ENCODE measurements at regions not wholly inside any gene's neighbourhood (a gene's known extent, or its start where the extent isn't known, plus 50 kb on each side); places are given as distances from the start of the nearest gene placed in this dataset.

DNA sequence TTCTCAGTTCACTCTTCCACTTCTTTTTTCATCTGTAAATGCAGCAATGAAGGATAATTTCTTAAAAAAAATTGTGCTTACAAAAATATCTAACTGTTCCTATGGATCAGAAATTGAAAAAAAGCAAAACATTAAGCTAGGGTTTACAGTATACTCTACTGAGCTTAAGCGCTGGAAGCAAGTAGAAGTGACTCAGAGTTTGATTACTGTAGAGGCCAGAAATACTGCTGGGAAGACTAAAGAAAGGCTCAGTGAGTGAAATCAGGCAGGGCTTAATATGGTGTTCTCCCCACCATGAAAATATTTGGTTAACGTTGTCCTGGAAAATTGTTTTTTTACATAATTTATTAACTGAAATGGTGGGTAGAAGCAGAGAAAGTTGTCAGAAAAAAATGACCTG lies 1061.8 kb upstream of the GRIA3 start:
- Histone ChIP-seq H3K36me3 (ENCODE audit: control insufficient read depth in 4 of 4, insufficient read depth in 3 of 4, low read depth in 1 of 4, low read length in 3 of 4) (no peaks in the 10 kb centered on the region), H3K27ac (ENCODE audit: low read depth in 1 of 2, low read length in 2 of 2) (no peak overlapping the region), H3K4me1 (ENCODE audit: control insufficient read depth in 4 of 4, insufficient read depth in 4 of 4, low read length in 3 of 4) (no peaks in the 10 kb centered on the region), H3K9me3 (ENCODE audit: control insufficient read depth in 4 of 4, low read length in 3 of 4) (no peaks in the 10 kb centered on the region), H3K27me3 (ENCODE audit: control insufficient read depth in 4 of 4, insufficient read depth in 4 of 4, low read length in 3 of 4) (no peaks in the 10 kb centered on the region), H3K9ac (ENCODE audit: low read depth in 1 of 2, low read length in 2 of 2) (no peak overlapping the region), H3K4me3 (ENCODE audit: low read depth in 1 of 3, low read length in 3 of 3) (no peak overlapping the region)
- no peak for TF ChIP-seq RXRA (IDR thresholded peaks at IDR 0.05)
- TF ChIP-seq FOXA1 (IDR thresholded peaks at IDR 0.05), result no peak
- no peak for TF ChIP-seq YY1 (IDR thresholded peaks at IDR 0.05)
- TF ChIP-seq HNF4G (IDR thresholded peaks at IDR 0.05), result no peak
- no peak for TF ChIP-seq GABPA (IDR thresholded peaks at IDR 0.05 in 1 of 2, conservative IDR thresholded peaks at IDR 0.05 in 1 of 2)
- no peak for TF ChIP-seq EGR1 (IDR thresholded peaks at IDR 0.05; ENCODE audit: low read depth in 2 of 2)
- TF ChIP-seq NR2F2 (IDR thresholded peaks at IDR 0.05), result no peak
- TF ChIP-seq RAD21 (IDR thresholded peaks at IDR 0.05), result no peak
- TF ChIP-seq JUND (IDR thresholded peaks at IDR 0.05), result no peak
- TF ChIP-seq FOXA2 (IDR thresholded peaks at IDR 0.05), result no peak
- TF ChIP-seq, protein P1, sequence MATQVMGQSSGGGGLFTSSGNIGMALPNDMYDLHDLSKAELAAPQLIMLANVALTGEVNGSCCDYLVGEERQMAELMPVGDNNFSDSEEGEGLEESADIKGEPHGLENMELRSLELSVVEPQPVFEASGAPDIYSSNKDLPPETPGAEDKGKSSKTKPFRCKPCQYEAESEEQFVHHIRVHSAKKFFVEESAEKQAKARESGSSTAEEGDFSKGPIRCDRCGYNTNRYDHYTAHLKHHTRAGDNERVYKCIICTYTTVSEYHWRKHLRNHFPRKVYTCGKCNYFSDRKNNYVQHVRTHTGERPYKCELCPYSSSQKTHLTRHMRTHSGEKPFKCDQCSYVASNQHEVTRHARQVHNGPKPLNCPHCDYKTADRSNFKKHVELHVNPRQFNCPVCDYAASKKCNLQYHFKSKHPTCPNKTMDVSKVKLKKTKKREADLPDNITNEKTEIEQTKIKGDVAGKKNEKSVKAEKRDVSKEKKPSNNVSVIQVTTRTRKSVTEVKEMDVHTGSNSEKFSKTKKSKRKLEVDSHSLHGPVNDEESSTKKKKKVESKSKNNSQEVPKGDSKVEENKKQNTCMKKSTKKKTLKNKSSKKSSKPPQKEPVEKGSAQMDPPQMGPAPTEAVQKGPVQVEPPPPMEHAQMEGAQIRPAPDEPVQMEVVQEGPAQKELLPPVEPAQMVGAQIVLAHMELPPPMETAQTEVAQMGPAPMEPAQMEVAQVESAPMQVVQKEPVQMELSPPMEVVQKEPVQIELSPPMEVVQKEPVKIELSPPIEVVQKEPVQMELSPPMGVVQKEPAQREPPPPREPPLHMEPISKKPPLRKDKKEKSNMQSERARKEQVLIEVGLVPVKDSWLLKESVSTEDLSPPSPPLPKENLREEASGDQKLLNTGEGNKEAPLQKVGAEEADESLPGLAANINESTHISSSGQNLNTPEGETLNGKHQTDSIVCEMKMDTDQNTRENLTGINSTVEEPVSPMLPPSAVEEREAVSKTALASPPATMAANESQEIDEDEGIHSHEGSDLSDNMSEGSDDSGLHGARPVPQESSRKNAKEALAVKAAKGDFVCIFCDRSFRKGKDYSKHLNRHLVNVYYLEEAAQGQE (IDR thresholded peaks at IDR 0.05), result no peak
- TF ChIP-seq TAF1 (conservative IDR thresholded peaks at IDR 0.05), result no peak
- TF ChIP-seq, protein P2, sequence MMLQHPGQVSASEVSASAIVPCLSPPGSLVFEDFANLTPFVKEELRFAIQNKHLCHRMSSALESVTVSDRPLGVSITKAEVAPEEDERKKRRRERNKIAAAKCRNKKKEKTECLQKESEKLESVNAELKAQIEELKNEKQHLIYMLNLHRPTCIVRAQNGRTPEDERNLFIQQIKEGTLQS (IDR thresholded peaks at IDR 0.05), result no peak
- TF ChIP-seq, protein P3, sequence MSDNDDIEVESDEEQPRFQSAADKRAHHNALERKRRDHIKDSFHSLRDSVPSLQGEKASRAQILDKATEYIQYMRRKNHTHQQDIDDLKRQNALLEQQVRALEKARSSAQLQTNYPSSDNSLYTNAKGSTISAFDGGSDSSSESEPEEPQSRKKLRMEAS (IDR thresholded peaks at IDR 0.05), result no peak
- DNase-seq (ENCODE audit: low spot score), result no peak
- WGBS, result 82% methylated on average over 2 of the region's 2 CpGs

DNA sequence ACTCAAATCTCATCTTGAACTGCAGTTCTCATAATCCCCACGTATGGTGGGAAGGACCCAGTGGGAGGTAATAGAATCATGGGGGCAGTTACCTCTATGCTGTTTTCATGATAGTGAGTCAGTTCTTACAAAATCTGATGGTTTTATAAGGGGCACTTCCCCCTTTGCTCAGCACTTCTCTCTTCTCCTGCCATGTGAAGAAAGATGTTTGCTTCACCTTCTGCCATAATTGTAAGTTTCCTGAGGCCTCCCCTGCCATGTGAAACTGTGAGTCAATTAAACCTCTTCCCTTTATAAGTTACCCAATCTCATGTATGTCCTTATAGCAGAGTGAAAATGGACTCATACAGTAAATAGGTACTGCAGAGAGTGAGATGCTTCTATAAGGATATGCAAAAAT lies 1050.6 kb upstream of the GRIA3 start:
- no peaks in the 10 kb centered on the region for H3K4me1 ChIP-seq (ENCODE audit: control insufficient read depth in 4 of 4, insufficient read depth in 4 of 4, low read length in 3 of 4)
- no peak overlapping the region for H3K27ac ChIP-seq (ENCODE audit: low read depth in 1 of 2, low read length in 2 of 2)
- no peak overlapping the region for H3K9ac ChIP-seq (ENCODE audit: low read depth in 1 of 2, low read length in 2 of 2)
- no peak for TF ChIP-seq JUND (IDR thresholded peaks at IDR 0.05)
- no peak for TF ChIP-seq HNF4G (IDR thresholded peaks at IDR 0.05)
- TF ChIP-seq SP1 (IDR thresholded peaks at IDR 0.05), result no peak
- TF ChIP-seq, protein P2 (IDR thresholded peaks at IDR 0.05), result no peak
- TF ChIP-seq, protein P4, sequence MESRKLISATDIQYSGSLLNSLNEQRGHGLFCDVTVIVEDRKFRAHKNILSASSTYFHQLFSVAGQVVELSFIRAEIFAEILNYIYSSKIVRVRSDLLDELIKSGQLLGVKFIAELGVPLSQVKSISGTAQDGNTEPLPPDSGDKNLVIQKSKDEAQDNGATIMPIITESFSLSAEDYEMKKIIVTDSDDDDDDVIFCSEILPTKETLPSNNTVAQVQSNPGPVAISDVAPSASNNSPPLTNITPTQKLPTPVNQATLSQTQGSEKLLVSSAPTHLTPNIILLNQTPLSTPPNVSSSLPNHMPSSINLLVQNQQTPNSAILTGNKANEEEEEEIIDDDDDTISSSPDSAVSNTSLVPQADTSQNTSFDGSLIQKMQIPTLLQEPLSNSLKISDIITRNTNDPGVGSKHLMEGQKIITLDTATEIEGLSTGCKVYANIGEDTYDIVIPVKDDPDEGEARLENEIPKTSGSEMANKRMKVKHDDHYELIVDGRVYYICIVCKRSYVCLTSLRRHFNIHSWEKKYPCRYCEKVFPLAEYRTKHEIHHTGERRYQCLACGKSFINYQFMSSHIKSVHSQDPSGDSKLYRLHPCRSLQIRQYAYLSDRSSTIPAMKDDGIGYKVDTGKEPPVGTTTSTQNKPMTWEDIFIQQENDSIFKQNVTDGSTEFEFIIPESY (IDR thresholded peaks at IDR 0.05), result no peak
- no peak for TF ChIP-seq FOXA1 (IDR thresholded peaks at IDR 0.05)
- no peak for TF ChIP-seq RAD21 (IDR thresholded peaks at IDR 0.05)
- no peak for TF ChIP-seq RXRA (IDR thresholded peaks at IDR 0.05)
- no peak for TF ChIP-seq FOXA2 (IDR thresholded peaks at IDR 0.05)
- TF ChIP-seq, protein P3 (IDR thresholded peaks at IDR 0.05), result no peak
- no peak for TF ChIP-seq EGR1 (IDR thresholded peaks at IDR 0.05; ENCODE audit: low read depth in 2 of 2)
- TF ChIP-seq NR2F2 (IDR thresholded peaks at IDR 0.05), result no peak
- no peak for TF ChIP-seq TAF1 (conservative IDR thresholded peaks at IDR 0.05)
- no peak for TF ChIP-seq YY1 (IDR thresholded peaks at IDR 0.05)
- TF ChIP-seq HNF4A (conservative IDR thresholded peaks at IDR 0.05), result no peak
- TF ChIP-seq, protein P1 (IDR thresholded peaks at IDR 0.05), result no peak
- TF ChIP-seq, protein P5, sequence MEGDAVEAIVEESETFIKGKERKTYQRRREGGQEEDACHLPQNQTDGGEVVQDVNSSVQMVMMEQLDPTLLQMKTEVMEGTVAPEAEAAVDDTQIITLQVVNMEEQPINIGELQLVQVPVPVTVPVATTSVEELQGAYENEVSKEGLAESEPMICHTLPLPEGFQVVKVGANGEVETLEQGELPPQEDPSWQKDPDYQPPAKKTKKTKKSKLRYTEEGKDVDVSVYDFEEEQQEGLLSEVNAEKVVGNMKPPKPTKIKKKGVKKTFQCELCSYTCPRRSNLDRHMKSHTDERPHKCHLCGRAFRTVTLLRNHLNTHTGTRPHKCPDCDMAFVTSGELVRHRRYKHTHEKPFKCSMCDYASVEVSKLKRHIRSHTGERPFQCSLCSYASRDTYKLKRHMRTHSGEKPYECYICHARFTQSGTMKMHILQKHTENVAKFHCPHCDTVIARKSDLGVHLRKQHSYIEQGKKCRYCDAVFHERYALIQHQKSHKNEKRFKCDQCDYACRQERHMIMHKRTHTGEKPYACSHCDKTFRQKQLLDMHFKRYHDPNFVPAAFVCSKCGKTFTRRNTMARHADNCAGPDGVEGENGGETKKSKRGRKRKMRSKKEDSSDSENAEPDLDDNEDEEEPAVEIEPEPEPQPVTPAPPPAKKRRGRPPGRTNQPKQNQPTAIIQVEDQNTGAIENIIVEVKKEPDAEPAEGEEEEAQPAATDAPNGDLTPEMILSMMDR (IDR thresholded peaks at IDR 0.05; ENCODE audit: low read depth, low read length, missing input control), result no peak
- H3K9me3 ChIP-seq (ENCODE audit: control insufficient read depth in 4 of 4, low read length in 3 of 4), result peaks cover 0 to 3% (median 0%) of the 10 kb centered on the region in 4 donors
- no peaks in the 10 kb centered on the region for H3K36me3 ChIP-seq (ENCODE audit: control insufficient read depth in 4 of 4, insufficient read depth in 3 of 4, low read depth in 1 of 4, low read length in 3 of 4)
- 68% methylated on average over 1 of the region's 1 CpG for WGBS
- H3K4me3 ChIP-seq (ENCODE audit: low read depth in 1 of 3, low read length in 3 of 3), result no peak overlapping the region
- no peak for DNase-seq (ENCODE audit: low spot score)
- H3K27me3 ChIP-seq (ENCODE audit: control insufficient read depth in 4 of 4, insufficient read depth in 4 of 4, low read length in 3 of 4), result no peaks in the 10 kb centered on the region
